ENCODE measurements at regions not wholly inside any gene's neighbourhood (a gene's known extent, or its start where the extent isn't known, plus 50 kb on each side); places are given as distances from the start of the nearest gene placed in this dataset.

- no peak for TF ChIP-seq CTCF (IDR thresholded peaks at IDR 0.05)
- TF ChIP-seq POLR2A (IDR thresholded peaks at IDR 0.05): no peak
Observed at GRCh38 chr1:47708658-47709018, 270.8 kb downstream of the FOXD2 start.

Measured in uterus (tissue), 2 donors.